Smooth muscle cell (in vitro differentiated cells): ENCODE measurements at regions not wholly inside any gene's neighbourhood (a gene's known extent, or its start where the extent isn't known, plus 50 kb on each side); places are given as distances from the start of the nearest gene placed in this dataset.

Experiments
- DNase-seq: peaks from one replicate; lab custom pipeline; 2025; ENCODE audit not compliant: unreplicated experiment; lab: John Stamatoyannopoulos, UW
- H2AFZ ChIP-seq: fragments of 200-600 bp; sonication (generic); 2 replicates; pipeline ENCODE4 v1.6.0; 2016; ENCODE audit warnings: antibody characterized with exemption, low read depth, mild to moderate bottlenecking
- H3F3A ChIP-seq: fragments of 200-600 bp; sonication (generic); 2 replicates; pipeline ENCODE4 v1.6.0; 2017; ENCODE audit warnings: antibody characterized with exemption, low read depth
- H3K27ac ChIP-seq: fragments of 200-600 bp; sonication (generic); 2 replicates; pipeline ENCODE4 v1.5.1; 2016; ENCODE audit warnings: low read depth, mild to moderate bottlenecking
- H3K27me3 ChIP-seq: fragments of 200-600 bp; sonication (generic); 2 replicates; pipeline ENCODE4 v1.6.1; 2016; ENCODE audit warnings: low read depth, mild to moderate bottlenecking
- H3K36me3 ChIP-seq: fragments of 200-600 bp; sonication (generic); 2 replicates; pipeline ENCODE4 v1.5.1; 2016; ENCODE audit warnings: low read depth
- H3K4me1 ChIP-seq: fragments of 200-600 bp; sonication (generic); 2 replicates; pipeline ENCODE4 v1.5.1; 2016; ENCODE audit warnings: low read depth
- H3K4me2 ChIP-seq: fragments of 200-600 bp; sonication (generic); 2 replicates; pipeline ENCODE4 v1.6.0; 2016; ENCODE audit warnings: mild to moderate bottlenecking
- H3K4me3 ChIP-seq: fragments of 200-600 bp; sonication (generic); 2 replicates; pipeline ENCODE4 v1.5.1; 2016; ENCODE audit warnings: mild to moderate bottlenecking
- H3K79me2 ChIP-seq: fragments of 200-600 bp; sonication (generic); 2 replicates; pipeline ENCODE4 v1.6.0; 2016; ENCODE audit warnings: low read depth, mild to moderate bottlenecking
- H3K9ac ChIP-seq: fragments of 200-600 bp; sonication (generic); 2 replicates; pipeline ENCODE4 v1.6.0; 2016; ENCODE audit warnings: low read depth
- H3K9me3 ChIP-seq: fragments of 200-600 bp; sonication (generic); replicated peaks from 2 replicates; pipeline ENCODE4 v1.5.1; 2016; ENCODE audit warnings: low read depth
- H4K20me1 ChIP-seq: fragments of 200-600 bp; sonication (generic); 2 replicates; pipeline ENCODE4 v1.6.0; 2016; ENCODE audit warnings: low read depth
- WGBS: methylation state at CpG from one replicate; pipeline ENCODE4 v1.1.7; 2016; ENCODE audit warnings: low lambda C conversion rate; 5-methylcytosine and 5-hydroxymethylcytosine counted together
- TF ChIP-seq, protein P1 (sequence below): fragments of 200-600 bp; sonication (generic); IDR thresholded peaks from 2 replicates; pipeline ENCODE4 v1.5.1; 2017; ENCODE audit warnings: borderline replicate concordance, mild to moderate bottlenecking, antibody characterized with exemption; ENCODE audit not compliant: insufficient read depth, poor library complexity, severe bottlenecking

DNA sequence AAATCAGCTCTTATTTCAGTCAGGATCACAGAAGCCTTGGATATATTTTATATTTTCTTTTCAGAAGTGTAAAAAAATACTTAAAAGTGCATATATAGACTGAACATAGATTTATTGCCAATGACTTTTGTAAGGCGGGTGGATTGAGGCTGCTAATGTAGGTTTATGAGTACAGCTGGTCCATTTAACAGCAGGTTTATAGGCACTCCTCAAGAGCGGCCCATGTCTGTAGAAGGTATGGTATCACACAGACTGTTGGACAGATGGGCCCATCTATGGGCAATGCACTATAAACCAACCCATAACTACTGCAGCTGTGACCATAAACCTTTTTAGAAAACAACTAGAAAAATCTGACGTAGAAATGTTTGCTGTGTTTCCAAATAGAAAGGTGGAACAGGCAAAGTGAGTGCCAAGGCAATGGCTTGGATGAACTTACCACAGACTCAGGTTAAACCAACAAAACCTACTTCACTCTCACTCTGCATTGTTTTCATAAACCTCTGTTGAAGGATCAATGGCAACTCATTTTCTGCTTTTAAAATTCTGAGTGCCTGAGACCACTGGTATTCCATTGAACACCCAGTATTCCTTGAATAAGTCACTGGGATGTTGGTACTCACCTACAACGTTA, 170.6 kb upstream of the EYA4 start:
- H3F3A ChIP-seq, result no peaks in the 10 kb centered on the region
- H3K27me3 ChIP-seq, result peaks cover 7% of the 10 kb centered on the region
- H3K27ac ChIP-seq, result no peak overlapping the region
- no peaks in the 10 kb centered on the region for H3K36me3 ChIP-seq
- H3K9me3 ChIP-seq, result no peaks in the 10 kb centered on the region
- no peaks in the 10 kb centered on the region for H4K20me1 ChIP-seq
- H3K9ac ChIP-seq, result no peak overlapping the region
- DNase-seq, result no peak
- no peaks in the 10 kb centered on the region for H3K79me2 ChIP-seq
- no peak overlapping the region for H3K4me3 ChIP-seq
- H3K4me2 ChIP-seq, result no peak overlapping the region
- no peaks in the 10 kb centered on the region for H3K4me1 ChIP-seq
- TF ChIP-seq, protein P1, sequence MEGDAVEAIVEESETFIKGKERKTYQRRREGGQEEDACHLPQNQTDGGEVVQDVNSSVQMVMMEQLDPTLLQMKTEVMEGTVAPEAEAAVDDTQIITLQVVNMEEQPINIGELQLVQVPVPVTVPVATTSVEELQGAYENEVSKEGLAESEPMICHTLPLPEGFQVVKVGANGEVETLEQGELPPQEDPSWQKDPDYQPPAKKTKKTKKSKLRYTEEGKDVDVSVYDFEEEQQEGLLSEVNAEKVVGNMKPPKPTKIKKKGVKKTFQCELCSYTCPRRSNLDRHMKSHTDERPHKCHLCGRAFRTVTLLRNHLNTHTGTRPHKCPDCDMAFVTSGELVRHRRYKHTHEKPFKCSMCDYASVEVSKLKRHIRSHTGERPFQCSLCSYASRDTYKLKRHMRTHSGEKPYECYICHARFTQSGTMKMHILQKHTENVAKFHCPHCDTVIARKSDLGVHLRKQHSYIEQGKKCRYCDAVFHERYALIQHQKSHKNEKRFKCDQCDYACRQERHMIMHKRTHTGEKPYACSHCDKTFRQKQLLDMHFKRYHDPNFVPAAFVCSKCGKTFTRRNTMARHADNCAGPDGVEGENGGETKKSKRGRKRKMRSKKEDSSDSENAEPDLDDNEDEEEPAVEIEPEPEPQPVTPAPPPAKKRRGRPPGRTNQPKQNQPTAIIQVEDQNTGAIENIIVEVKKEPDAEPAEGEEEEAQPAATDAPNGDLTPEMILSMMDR, result no peak
- no peak overlapping the region for H2AFZ ChIP-seq
- WGBS, result 85% methylated on average over 4 of the region's 4 CpGs

DNA sequence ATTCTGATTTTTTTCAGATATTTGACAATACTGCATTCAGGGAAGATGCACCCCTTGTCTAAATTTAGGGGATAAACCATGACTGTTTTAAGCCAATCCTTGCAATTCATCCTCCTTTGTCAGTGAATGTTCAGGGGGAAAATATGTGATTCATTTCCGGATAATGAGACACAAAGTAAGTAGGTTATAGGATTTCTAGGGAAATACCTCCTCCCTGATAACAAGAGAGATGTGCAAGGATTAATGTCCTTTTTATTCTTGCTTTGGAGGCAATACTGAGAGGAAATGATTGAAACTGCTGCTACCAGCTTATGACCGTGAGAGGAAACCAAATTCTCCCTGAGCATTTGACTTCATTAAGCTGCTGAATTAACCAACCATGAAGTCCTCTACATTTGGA, 161.3 kb upstream of the EYA4 start:
- TF ChIP-seq, protein P1, result no peak
- Histone ChIP-seq H3K9ac (no peak overlapping the region), H2AFZ (no peak overlapping the region), H3K79me2 (no peaks in the 10 kb centered on the region), H3K27me3 (no peaks in the 10 kb centered on the region), H3K36me3 (no peaks in the 10 kb centered on the region), H4K20me1 (no peaks in the 10 kb centered on the region), H3K4me3 (no peak overlapping the region), H3K27ac (no peak overlapping the region), H3K4me1 (no peaks in the 10 kb centered on the region), H3K4me2 (no peak overlapping the region), H3F3A (no peaks in the 10 kb centered on the region), H3K9me3 (no peaks in the 10 kb centered on the region)
- DNase-seq, result no peak
- WGBS, result 83% methylated on average over 2 of the region's 2 CpGs

DNA sequence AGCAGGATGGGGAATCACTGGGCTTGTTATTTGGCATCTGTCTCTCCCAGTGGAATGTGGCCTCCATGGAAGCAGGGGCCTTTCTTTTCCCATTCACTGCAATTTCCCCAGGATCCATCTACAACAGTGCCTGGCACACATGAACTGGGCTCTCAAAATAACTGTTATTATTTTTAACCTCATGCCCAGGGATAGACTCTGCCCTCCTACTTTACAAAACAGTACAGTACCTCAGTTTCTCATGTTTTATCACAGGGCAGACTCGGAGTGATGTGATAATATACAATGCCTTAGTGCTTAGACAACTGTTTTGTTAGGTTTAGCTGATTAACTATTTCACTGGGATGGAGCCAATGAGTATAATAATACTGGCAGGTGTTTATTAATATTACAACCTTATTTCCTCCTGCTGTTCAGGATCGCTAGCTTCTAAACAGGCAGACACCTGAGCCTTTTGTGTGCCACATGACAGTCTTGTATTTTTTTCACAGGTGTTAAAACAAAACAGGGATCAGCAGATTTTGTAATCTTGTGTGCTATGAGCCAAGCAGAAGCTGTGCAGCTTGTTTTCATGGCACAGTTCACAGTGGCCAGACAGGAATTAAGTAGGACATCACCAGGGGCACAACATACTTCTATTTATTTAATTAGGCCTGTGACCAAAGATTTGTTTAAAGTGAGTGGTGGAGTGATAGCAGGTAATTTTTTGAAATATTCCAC, 157.7 kb upstream of the EYA4 start:
- Histone ChIP-seq H3F3A (no peaks in the 10 kb centered on the region), H3K4me3 (no peak overlapping the region), H4K20me1 (no peaks in the 10 kb centered on the region), H3K36me3 (no peaks in the 10 kb centered on the region), H3K4me2 (no peak overlapping the region), H3K9me3 (no peaks in the 10 kb centered on the region), H3K4me1 (no peaks in the 10 kb centered on the region), H3K27ac (no peak overlapping the region), H3K9ac (no peak overlapping the region), H3K27me3 (no peaks in the 10 kb centered on the region), H2AFZ (no peak overlapping the region), H3K79me2 (no peaks in the 10 kb centered on the region)
- DNase-seq, result no peak
- 90% methylated on average over 2 of the region's 2 CpGs for WGBS
- TF ChIP-seq, protein P1, result no peak

DNA sequence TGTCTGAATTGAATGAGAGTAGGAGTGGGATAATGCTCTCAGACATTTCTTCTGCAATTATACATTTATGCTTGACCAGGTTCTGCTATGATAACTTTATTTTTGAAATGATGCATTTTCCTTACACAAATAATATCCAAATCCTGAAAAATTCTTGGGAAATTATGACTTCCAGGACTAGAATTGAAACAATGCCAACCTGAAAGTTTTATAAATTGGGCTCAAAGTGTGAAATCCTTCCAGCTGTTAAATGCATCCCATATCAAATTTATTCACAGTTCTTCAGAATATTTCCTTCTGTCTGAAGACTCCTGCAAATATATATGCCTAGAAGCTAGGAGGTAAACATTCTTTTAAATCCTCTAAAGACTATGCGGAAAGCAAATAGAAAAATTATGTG, 155.7 kb upstream of the EYA4 start:
- no peak overlapping the region for H3K4me3 ChIP-seq
- 98% methylated on average over 1 of the region's 1 CpG for WGBS
- no peaks in the 10 kb centered on the region for H3K36me3 ChIP-seq
- H2AFZ ChIP-seq, result no peak overlapping the region
- H3K4me1 ChIP-seq, result no peaks in the 10 kb centered on the region
- no peaks in the 10 kb centered on the region for H3K27me3 ChIP-seq
- no peaks in the 10 kb centered on the region for H3K9me3 ChIP-seq
- H3K79me2 ChIP-seq, result no peaks in the 10 kb centered on the region
- no peak overlapping the region for H3K27ac ChIP-seq
- no peaks in the 10 kb centered on the region for H3F3A ChIP-seq
- TF ChIP-seq, protein P1, result no peak
- H3K4me2 ChIP-seq, result no peak overlapping the region
- no peaks in the 10 kb centered on the region for H4K20me1 ChIP-seq
- no peak for DNase-seq
- H3K9ac ChIP-seq, result no peak overlapping the region
